Right renal cortex interstitium (tissue), 3 donors: ENCODE measurements at regions not wholly inside any gene's neighbourhood (a gene's known extent, or its start where the extent isn't known, plus 50 kb on each side); places are given as distances from the start of the nearest gene placed in this dataset.
"Not testable (repeated sequence)": the region's sequence is repeated elsewhere in the genome, so short reads cannot be mapped to it uniquely, and the experiment has no call there.

Source experiments
- DNase-seq, 3 donors: peaks; one replicate each; pipeline ENCODE4 v3.0.0-alpha.2; 2013; ENCODE audit warnings: low read depth in 3 of 3, low spot score in 2 of 3

DNA sequence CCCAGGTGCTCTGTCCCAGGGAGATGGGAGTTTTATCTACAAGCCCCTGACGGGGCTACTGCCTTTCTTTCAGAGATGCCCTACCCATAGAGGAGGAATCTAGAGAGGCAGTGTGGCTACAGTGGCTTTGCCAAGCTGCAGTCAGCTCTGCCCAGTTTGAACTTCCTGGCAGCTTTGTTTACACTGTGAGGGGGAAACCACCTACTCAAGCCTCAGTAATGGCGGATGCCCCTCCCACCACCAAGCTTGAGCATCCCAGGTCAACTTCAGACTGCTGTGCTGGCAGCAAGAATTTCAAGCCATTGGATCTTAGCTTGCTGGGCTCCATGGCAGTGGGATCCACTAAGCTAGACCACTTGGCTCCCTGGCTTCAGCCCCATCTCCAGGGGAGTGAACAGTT, 53.1 kb upstream of the TMEM252 start:
- DNase-seq: not testable (repeated sequence)

DNA sequence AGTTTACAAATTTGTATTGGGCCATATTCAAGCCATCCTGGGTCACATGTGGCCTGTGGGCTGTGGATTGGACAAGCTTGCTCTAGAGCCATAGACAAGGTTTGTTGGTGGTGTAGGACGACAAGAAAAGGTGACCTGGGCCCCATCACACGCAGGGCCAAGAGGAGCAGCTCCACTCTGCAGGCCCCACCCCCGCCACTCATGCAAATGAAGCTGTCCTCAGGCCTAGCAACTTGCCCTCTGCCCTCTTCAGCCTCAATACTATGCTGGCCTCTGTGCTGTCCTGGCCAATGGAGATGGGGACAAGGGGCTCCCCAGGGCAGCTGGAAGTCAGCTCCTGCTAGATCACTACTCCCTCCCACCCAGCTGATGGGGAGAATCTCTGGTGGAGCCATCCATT, 55.2 kb upstream of the TMEM252 start:
- no peak for DNase-seq

DNA sequence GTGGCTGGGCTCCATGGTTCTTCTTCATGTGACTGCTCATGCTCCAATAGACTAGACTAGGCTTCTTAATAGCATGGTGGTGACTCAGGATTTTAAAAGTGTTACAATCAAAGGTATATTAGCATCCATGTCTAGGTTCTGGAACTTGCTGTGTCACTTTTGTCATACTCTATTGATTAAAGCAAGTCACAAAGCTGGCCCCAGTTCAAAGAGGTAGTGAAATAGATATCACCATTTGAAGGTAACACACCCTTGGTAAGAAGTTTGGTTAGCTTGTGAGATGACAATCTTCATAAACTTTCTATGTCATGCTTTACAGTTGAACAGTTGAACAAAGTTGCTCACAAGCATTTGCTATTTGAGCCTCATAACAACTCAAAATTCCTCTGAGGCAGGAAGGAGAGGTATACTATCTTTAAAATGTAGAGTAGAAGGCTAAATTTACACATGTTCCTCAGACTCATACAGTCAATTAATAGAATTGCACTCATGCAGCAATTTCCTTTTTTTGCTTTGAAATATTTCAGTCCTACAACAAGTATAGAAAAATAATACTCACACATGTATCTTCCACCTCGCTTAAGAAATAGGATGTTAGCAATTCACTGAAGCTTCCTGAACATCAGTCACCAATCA, 56.8 kb upstream of the TMEM252 start:
- no peak for DNase-seq

DNA sequence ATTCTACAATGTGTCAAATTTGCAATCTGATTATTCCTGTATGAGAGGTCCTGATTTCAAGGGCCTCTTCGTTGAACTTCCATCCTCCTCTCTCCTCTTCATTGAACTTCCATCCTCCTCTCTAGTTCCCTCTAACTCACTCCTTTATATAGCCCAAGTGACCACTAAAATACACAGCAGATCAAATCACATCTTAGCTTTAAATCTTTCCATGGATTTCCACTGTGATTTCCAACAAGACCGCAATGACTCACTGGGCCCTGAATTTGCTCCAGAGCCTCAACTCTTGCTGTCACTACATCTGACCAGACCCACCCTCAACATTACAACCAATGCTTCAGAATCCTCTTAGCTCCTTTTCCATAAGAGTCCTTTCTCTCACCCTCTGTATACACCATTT, 59.1 kb upstream of the TMEM252 start:
- DNase-seq: no peak

DNA sequence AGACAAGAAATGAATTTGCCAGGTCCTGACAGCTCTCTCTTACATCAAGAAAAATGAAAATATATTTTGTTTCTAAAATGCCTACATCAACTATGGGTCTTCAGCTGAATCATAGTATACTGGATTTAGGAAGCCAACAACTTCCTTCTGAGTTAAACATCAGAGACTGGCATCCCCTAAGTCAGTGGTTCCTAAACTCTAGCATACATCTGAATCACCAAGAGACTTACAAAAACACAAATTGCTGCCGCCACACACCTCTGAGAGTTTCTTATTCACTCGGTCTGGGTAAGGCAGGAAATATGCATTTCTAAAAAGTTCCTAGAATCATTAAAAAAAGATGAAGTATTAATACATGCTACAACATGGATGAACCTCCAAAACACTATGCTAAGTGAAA, 60.4 kb upstream of the TMEM252 start:
- DNase-seq: no peak

DNA sequence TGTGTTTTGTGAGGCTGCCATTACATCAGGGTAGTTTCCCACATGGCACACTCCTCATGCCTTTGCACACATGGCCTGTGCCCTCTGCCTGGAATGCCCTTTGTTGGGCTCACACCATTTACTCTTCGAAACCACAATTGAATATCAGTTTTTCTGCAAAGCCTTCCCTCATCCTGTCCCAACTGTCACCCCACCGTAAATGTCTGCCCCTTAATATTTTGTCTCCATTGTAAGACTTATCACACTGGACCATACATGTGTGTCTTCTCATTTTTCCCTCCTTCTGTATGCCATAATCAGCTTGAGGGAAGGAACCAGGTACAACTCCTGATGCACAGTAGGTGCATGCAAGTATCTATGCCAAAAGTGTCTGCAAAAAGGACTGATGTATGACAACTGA, 62.7 kb upstream of the TMEM252 start:
- no peak for DNase-seq

DNA sequence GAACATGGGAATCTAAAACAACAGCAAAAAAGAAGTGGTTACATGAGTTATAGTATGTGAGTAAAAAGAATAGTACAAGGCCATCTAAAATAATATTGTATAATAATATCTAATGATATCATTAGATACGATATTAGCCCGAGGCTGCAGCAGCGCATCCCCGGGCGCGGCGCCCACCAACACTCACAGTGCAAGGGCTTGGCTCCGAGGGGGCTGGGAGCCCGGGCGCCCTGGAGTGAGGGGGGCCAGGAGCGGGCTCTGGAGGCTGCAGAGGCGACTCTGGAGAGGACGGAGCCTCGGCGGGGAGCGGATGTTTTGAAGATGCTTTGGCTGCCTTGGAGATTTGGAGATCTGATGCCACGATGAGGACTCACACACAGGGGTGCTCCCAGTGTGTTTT, 68.1 kb upstream of the TMEM252 start:
- DNase-seq: no peak

DNA sequence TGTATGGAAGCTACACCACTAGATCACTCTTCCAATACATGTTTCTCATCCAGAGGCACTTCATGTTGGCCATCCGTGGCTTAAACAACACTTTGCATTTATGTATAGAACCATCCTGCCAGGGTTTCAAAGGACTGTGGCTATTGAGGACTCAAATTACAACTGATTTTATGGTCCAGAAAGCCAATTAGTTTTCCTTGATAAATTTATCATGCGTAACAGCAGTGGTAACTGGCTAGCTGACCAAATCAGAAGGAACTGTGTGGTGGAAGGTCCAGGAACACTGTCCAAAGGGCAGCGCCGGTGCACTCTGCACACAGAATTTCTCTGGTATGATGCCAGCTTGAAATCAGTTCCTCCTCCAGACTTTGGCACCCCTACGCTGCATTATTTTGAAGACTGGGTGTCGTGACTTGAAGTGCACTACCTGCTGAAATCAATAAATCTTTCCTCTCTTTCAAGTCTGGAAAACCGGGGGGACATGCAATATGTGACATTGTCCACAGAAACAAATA, 69.3 kb upstream of the TMEM252 start:
- DNase-seq: peak in 2 of 3 donors; percentile 18 to 26

DNA sequence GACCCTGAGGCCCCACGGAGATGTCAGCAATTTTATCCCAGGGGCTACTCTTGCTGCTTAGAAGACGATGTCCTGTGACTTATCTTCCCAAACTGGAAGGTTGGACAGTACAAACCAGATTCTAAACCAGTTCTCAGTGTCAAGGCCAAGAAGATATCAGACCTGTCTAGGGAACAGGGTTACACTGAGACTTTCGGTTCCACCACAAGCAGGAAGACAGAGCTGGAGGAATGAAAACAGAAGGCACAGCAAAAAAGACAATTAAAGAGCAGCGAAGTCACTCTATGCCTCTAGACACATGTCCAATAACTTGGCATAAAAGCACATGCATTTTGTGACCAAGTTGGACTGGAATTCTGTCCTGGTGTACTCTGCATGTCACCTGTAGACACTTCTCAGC, 73.4 kb upstream of the TMEM252 start:
- DNase-seq: no peak

DNA sequence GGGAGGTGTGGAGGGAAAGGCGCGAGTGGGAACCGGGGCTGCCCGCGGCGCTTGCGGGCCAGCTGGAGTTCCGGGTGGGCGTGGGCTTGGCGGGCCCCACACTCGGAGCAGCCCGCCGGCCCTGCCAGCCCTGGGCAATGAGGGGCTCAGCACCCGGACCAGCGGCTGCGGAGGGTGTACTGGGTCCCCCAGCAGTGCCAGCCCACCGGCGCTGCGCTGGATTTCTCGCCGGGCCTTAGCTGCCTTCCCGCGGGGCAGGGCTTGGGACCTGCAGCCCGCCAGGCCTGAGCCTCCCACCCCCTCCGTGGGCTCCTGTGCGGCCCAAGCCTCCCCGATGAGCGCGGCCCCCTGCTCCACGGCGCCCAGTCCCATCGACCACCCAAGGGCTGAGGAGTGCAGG, 76.3 kb upstream of the TMEM252 start:
- not testable (repeated sequence) for DNase-seq

DNA sequence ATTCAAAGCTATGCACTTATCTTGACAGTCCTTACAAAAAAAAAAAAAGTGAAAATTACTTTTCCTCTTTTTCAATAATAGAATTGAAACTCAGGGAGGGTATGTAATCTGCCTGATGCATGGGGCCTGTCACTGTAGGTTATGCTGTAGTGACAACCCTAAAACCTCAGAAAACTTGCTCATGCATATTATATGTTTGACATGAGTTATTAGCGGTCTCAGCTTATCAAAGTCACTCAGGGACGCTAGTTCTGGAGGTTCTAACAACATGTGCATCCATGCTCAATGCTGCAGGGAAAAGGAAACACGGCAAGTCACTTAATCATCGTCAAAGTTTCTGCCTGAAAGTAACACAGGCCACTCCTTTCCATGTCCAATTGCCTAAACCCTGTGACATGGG, 78.4 kb upstream of the TMEM252 start:
- DNase-seq: no peak

DNA sequence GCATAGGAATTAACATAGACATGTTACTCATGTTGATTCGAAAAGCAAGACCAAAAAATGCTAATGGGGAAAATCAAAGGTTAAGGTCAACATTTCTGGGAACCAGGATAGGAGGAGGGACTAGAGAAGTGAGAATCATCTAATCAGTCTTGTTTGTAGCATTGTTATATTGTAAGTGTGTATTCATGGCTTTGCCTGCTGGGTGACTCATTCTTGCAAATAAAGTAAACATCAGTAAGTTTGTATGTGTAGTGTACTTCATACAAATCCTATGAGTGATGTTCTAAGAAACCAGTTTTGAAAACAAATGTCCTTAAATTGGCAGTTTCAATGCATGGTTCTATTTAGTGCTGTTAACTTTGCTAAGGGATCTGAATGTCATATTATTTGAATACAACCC, 79.0 kb upstream of the TMEM252 start:
- no peak for DNase-seq

DNA sequence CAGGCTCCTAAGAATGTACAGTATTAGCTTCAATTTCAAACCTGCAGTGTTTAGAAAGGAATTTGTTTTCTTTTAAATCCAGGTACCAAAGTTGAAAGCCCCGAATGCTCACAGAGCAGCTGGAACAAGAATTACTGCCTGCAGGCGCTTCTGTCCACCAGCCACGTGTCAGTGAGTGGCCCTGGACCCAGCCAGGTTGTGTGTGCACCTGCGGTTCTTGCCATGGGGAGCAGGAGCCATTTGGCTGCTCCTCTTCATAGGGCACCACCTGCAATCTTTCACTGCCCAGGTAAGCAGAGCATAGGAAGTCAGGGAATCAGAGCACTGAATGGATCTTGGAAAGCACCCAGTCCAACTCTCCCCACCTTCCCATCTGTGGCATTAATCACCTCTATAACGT, 79.5 kb upstream of the PIP5K1B start:
- no peak for DNase-seq

DNA sequence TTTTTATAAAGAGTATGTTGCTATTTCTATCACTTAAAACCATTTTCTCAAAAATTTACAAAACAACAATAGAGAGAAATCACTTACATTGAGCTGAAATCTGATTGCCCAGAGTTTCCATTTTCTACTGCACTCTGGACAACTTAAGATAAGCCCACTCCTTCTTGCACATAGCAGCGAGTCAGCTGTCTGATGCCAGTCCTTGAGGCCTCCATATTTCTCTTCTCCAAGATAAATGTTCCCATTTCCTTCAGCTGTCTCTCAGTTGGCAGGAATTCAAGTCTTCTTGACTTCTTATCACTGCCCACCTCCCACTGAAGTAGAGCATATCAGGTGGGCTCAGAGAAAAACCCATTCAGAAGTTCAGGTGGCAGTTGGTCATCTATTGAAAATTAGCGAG, 78.5 kb upstream of the PIP5K1B start:
- no peak for DNase-seq

DNA sequence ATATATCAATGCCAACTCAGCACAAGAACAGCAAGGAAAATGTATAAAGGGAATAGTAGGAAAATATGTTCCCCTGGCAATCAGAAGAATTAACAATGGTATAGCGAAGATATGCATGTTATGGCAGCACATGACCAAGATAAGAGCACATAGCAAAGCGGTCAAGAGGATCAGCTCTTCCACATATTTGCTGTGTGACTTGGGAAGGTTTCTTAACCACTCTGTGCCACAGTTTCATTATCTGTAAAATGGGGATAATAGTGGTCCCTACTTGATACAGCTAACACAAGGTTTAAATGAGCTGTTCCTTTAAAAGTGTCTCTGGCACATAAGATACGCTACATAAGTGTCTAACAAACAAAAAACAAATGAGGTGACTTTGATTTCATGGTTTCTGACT, 77.9 kb upstream of the PIP5K1B start:
- DNase-seq: no peak

DNA sequence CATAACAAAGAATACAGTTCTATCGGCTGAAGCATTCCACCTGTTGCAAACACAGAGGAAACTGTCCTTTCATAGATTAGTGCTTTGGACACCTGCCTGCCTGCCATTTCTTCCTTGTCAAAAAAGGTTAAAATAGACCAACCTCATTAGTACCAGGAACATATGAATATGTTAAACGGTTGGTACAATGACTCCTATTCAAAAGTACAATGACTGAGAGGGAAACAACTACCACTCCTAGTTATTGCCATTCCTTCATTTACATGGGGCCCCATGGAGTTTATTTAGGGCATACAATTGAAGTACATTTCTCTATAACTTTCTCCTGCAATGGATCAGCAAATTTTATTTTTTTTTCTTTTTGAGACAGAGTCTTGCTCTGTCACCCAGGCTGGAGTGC, 77.4 kb upstream of the PIP5K1B start:
- no peak for DNase-seq

DNA sequence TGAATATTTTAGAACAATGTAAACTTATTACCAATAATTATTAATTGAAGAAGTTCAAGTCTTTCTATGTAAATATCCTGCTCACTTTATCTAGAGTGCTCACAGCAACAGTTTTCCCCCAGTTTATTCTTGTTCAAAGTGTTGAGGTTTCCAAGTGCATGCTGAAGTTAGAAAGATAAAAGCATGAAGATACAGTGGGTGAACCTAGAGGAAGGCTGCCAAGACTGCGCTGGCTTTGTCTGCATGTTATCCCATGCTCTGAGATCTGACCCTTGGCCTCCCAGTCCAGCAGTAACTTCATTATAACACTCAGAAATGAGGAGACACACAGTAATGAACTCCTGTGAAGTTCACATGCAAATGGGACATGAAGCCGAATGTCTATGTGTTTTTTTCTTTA, 76.0 kb upstream of the PIP5K1B start:
- no peak for DNase-seq

DNA sequence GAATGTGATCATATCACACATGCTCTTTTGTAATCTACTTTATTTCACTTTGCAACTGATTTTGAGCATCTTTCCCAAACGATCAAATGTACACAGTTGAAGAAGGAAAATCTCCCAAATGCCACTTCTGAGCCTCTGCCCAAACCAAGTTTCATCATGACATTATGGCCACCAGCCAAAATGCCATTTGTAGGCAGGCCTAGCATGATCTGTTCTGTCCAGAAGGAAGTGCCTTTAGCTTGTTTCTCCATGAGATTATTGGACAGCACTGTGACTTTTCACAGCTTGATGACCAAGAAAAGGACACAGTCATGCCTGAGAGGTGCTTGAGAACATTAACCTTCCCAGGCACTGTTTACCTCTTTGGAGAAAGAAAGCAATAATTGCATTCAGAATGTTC, 73.2 kb upstream of the PIP5K1B start:
- DNase-seq: no peak

DNA sequence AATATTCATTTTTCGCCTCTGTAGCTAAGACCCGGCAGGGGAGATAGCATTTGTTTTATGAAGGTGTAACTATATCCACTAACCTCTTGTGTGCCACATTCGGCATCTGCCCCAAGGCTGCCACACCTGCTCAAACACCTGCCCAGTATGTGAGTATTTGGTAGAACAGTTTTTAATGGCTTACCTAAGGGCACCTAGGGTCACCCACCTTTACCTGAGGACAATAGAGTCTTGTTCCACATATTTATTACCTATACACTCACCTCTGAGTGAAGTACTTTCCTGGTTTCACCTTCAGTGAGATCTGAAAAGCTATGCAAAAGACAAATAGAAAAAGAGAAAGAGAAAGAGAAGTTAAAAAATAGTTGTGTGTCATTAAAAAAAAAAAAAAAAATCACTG, 68.0 kb upstream of the PIP5K1B start:
- no peak for DNase-seq

DNA sequence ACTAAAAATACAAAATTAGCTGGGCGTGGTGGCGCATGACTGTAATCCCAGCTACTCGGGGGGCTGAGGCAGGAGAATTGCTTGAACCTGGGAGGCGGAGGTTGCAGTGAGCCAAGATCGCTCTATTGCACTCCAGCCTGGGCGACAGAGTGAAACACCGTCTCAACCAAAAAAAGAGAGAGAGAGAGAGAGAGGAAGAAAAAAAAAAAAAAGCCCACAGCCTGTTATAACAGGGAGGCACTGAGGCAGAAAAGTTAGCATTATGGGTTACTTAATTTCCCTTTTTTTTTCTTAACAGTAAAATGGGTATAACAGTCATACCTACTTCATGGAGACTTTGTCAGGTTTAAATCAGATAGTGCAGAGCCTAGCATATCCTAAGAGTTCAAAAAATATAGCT, 65.8 kb upstream of the PIP5K1B start:
- DNase-seq: not testable (repeated sequence)

DNA sequence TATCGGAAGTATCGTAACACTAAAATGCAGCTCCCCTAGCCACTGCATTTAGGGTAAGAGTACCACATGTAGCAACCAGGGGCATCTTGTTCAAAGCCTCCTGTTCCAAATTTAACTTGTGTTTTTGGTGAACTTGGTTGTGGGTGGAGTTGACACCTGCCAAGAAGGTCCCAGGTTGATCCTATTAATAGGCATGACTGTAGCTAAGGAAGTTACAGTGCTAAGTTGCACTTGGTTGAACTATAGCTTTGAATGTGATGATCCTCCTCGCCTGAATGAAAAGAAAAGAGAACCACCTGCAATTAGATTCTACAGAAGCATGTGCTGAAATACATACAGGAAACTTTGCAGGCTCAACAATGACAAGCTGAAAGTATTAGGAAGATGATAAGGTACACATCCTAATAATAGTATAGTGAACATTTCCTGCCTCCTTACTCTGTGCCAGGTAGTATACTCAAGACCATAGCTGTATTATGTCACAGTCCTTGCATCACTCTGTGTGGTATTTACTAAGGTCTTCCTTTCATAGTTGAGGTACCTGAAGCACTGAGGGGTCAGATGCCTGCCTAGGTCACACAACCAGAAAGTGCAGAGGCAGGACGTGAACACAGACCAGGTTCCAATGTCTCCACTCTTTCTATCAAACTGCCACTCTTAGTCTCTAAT, 64.5 kb upstream of the PIP5K1B start:
- no peak for DNase-seq

DNA sequence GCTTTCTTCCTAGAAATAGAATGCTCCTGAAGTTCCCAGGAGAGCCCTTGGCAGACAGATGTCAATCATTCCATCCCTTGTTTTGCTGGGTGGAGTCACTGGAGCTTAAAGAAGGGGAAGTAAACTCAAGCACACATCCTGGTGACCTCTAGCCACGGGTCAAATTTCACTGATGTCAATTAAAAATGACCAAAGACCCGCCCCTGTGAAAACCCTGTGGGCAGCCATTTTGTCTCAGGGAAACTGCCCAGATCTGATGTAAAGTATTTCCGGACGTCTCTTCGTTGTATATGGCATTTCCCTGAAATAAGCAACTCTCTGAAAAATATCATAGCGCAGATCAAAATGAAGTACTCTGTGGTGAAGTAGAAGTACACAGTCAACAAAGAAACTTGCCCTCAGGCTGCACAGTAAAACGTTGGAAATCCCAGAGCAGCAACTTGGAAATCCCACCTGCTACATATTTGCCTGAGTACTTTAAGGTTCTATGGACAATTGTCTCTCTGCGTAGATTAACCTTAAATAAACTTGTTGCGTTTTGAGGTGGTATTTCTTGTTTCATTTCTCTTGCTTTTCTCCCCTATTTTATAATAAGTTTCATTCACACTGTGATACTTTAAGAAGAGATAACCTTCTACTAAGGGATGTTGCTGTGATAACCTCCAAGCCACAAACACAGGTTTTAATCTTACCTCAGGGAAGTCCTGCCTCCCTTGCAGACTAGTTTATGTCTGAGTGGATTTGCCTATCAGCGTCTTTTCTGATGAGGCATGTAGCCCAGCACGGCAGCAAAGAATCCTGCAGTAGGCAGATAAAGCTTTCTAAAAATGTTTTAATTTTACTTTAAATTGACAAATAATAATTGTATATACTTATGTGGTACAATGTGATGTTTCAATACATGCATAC, 60.9 kb upstream of the PIP5K1B start:
- DNase-seq: no peak
